ENCODE measurements at regions not wholly inside any gene's neighbourhood (a gene's known extent, or its start where the extent isn't known, plus 50 kb on each side); places are given as distances from the start of the nearest gene placed in this dataset.
A peak's percentile ranks its signal among the peaks of the same experiment; 100 is the strongest.

DNA sequence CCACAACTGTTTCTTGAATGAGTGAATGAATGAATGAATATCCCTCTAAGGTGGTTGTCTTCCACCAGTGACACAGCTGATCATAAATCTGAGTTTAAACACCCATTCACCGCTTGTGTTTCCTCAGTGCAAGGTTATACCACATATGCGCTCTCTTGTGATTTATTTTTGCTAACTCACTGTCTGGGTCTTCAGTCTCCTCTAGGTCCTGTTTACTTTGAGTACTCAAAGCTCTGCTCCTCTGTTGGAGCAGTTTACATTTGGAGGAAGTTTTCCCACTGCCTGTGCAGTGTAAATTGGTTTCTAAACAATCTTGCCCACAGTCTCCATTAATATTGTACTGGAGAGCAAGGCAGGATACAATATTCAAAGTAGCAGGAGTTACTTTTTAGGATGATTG lies 212.6 kb upstream of the JADE1 start:
- H3K9me3 ChIP-seq (replicated peaks; ENCODE audit: low read length): no peaks in the 10 kb centered on the region
- no peaks in the 10 kb centered on the region for H3K36me3 ChIP-seq (ENCODE audit: insufficient read depth, low read length)
- no peak overlapping the region for H3K9ac ChIP-seq (ENCODE audit: low read depth, low read length)
- H3K27me3 ChIP-seq (ENCODE audit: control insufficient read depth, insufficient read depth, low read length): no peaks in the 10 kb centered on the region
- no peak overlapping the region for H3K4me3 ChIP-seq (ENCODE audit: low read length)
- H3K4me1 ChIP-seq (ENCODE audit: control insufficient read depth, insufficient read depth, low read length): peaks cover 24% of the 10 kb centered on the region
- H3K4me2 ChIP-seq (ENCODE audit: low read length): no peak overlapping the region

DNA sequence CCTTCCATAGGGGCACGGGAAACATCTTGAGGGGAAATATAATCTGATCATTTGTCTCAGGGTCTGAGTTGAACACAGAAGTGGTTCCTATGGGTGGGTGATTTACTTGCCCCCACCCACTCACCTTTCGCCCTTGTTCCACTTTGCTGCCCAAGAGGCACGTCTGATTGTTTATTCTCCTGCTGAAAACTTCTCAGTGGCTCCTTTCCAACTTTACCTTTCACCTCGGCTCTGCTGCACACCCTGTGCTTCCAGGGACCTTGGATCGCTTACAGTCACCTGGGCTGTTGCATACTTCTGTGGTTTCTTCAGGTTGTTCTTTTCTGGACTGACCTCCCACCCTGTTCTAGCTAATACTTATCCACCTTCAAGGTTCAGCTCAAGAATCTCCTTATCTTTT lies 213.4 kb upstream of the JADE1 start:
- H3K4me1 ChIP-seq (ENCODE audit: control insufficient read depth, insufficient read depth, low read length): peaks cover 16% of the 10 kb centered on the region
- no peak overlapping the region for H3K4me3 ChIP-seq (ENCODE audit: low read length)
- no peaks in the 10 kb centered on the region for H3K36me3 ChIP-seq (ENCODE audit: insufficient read depth, low read length)
- H3K27me3 ChIP-seq (ENCODE audit: control insufficient read depth, insufficient read depth, low read length): no peaks in the 10 kb centered on the region
- no peaks in the 10 kb centered on the region for H3K9me3 ChIP-seq (replicated peaks; ENCODE audit: low read length)
- no peak overlapping the region for H3K4me2 ChIP-seq (ENCODE audit: low read length)
- no peak overlapping the region for H3K9ac ChIP-seq (ENCODE audit: low read depth, low read length)

DNA sequence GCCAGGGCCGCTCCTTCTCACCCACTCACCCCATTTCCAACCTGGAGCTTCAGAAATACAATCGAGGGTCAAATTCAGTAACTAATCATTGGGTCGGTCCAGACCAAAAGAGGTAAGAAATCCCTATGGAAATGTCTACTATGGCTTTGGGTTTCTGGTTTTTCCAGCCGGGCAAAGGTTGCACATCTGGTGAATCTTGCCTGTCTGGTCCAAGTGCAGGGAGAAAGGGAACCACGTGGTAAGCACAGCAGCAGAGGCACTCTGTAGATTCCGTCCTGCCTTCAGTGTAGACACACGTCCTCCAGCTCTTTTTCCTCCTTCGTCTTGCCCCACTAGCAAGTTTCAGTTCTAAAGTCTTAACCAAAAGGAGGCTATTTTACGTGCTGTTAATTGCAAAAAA lies 218.0 kb upstream of the JADE1 start:
- no peaks in the 10 kb centered on the region for H3K9me3 ChIP-seq (replicated peaks; ENCODE audit: low read length)
- H3K27me3 ChIP-seq (ENCODE audit: control insufficient read depth, insufficient read depth, low read length): no peaks in the 10 kb centered on the region
- no peak overlapping the region for H3K9ac ChIP-seq (ENCODE audit: low read depth, low read length)
- H3K36me3 ChIP-seq (ENCODE audit: insufficient read depth, low read length): no peaks in the 10 kb centered on the region
- no peaks in the 10 kb centered on the region for H3K4me1 ChIP-seq (ENCODE audit: control insufficient read depth, insufficient read depth, low read length)
- no peak overlapping the region for H3K4me3 ChIP-seq (ENCODE audit: low read length)
- no peak overlapping the region for H3K4me2 ChIP-seq (ENCODE audit: low read length)

DNA sequence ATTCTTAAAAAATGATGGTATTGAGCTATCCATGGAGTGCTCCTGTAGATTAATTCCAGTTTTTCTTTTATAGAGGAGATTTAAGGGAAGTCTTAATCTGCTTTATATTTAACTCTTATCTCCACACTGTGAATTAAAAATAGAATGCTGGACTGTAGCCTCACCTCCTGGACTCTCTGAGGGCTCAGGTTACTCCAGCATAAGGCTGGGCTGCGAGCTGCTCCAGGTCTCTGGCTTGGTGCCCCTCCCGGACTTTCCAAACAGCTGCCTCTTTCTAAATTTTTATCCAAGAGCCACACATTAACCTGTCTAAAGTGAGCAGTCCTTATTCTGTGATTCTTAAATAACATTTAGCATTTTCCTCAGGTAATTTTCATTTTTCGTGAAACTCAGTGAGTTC lies 218.7 kb upstream of the JADE1 start:
- no peak overlapping the region for H3K4me2 ChIP-seq (ENCODE audit: low read length)
- H3K27me3 ChIP-seq (ENCODE audit: control insufficient read depth, insufficient read depth, low read length): no peaks in the 10 kb centered on the region
- no peak overlapping the region for H3K9ac ChIP-seq (ENCODE audit: low read depth, low read length)
- H3K36me3 ChIP-seq (ENCODE audit: insufficient read depth, low read length): no peaks in the 10 kb centered on the region
- no peaks in the 10 kb centered on the region for H3K4me1 ChIP-seq (ENCODE audit: control insufficient read depth, insufficient read depth, low read length)
- no peaks in the 10 kb centered on the region for H3K9me3 ChIP-seq (replicated peaks; ENCODE audit: low read length)
- no peak overlapping the region for H3K4me3 ChIP-seq (ENCODE audit: low read length)

DNA sequence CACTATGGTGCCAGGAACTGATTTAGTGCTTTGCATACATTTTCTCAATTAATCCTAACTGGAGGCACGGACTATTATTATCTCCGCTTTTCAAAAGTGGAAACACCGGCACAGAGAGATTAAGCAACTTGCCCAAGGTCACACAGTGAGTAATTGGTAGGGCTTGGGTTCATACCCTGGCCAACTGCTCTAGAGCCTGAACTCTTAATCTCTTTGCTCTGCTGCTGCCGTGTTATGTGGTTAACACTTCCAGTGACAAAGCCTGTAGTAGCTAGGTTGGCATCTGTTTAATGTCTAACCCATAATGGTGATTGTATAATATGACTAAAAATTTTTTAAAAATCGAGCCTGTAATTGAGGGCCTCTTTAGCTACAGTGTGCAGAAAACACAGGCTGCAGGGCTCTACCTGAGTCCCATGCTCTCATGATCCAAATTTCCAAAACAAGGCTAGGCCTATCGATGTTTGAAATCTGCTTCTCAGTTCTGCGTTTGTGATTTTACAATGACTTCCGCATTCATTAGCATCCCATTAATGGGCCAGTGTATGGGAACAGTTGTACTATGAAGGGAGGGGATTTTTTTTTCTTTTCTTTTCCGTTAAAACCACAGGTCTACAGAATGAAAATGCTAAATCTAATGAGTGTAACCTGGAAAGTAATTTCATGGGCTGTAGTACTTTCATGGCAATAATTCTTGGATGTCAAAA lies 219.3 kb upstream of the JADE1 start:
- H3K36me3 ChIP-seq (ENCODE audit: insufficient read depth, low read length): no peaks in the 10 kb centered on the region
- H3K4me2 ChIP-seq (ENCODE audit: low read length): no peak overlapping the region
- no peaks in the 10 kb centered on the region for H3K9me3 ChIP-seq (replicated peaks; ENCODE audit: low read length)
- H3K27me3 ChIP-seq (ENCODE audit: control insufficient read depth, insufficient read depth, low read length): no peaks in the 10 kb centered on the region
- H3K4me3 ChIP-seq (ENCODE audit: low read length): no peak overlapping the region
- H3K4me1 ChIP-seq (ENCODE audit: control insufficient read depth, insufficient read depth, low read length): no peaks in the 10 kb centered on the region
- no peak overlapping the region for H3K9ac ChIP-seq (ENCODE audit: low read depth, low read length)

DNA sequence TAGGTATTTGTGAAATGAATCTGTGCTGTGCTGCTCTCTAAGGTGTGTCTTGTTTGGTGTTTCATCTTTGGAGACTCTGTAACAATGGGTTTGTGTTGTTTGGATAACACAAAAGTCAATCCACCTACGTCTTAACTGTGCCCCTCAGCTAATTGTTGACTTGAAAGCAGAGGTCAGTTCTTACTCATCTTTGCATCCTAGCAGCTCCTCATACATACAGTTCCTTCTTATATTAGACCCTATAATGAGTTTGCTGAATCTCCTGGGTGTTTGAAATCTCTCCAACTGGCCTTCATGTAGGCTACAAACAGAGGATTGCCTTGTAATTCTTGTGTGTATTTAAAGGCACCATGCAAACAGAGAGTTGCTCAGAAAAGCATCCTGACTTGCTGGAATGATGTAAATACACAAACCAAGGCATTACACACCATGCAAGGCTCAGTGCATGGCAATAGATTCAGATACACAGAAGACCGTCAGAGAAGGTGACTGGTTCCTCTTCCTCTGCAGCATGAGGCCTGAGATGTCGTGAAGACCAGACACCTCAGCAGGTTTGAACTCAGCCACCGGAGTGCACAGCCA lies 220.0 kb upstream of the JADE1 start:
- Histone ChIP-seq H3K27me3 (ENCODE audit: control insufficient read depth, insufficient read depth, low read length) (no peaks in the 10 kb centered on the region), H3K9ac (ENCODE audit: low read depth, low read length) (no peak overlapping the region), H3K4me2 (ENCODE audit: low read length) (no peak overlapping the region), H3K9me3 (replicated peaks; ENCODE audit: low read length) (no peaks in the 10 kb centered on the region), H3K4me1 (ENCODE audit: control insufficient read depth, insufficient read depth, low read length) (no peaks in the 10 kb centered on the region), H3K4me3 (ENCODE audit: low read length) (no peak overlapping the region), H3K36me3 (ENCODE audit: insufficient read depth, low read length) (no peaks in the 10 kb centered on the region)

DNA sequence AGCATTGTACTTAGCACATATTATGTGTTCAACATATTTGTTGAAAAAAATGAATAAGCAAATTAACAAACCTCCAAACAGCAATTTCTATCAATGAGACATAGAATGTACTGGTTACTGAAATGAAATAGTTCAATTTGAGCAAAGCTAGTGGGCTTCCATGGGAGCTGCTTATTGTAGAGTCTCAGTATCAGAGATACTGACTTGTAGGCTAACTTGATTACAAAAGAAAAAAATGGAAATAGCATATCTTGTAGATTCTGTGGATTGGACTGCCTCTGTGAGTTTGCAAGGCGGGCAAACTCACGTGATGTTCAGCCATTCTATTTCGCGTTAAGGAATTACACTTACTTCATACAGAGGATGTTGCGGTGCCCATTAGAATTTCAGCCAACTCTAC lies 222.1 kb upstream of the JADE1 start:
- Histone ChIP-seq H3K9ac (ENCODE audit: low read depth, low read length) (no peak overlapping the region), H3K36me3 (ENCODE audit: insufficient read depth, low read length) (no peaks in the 10 kb centered on the region), H3K4me3 (ENCODE audit: low read length) (no peak overlapping the region), H3K4me1 (ENCODE audit: control insufficient read depth, insufficient read depth, low read length) (peaks cover 8% of the 10 kb centered on the region), H3K9me3 (replicated peaks; ENCODE audit: low read length) (no peaks in the 10 kb centered on the region), H3K27me3 (ENCODE audit: control insufficient read depth, insufficient read depth, low read length) (no peaks in the 10 kb centered on the region), H3K4me2 (ENCODE audit: low read length) (no peak overlapping the region)

DNA sequence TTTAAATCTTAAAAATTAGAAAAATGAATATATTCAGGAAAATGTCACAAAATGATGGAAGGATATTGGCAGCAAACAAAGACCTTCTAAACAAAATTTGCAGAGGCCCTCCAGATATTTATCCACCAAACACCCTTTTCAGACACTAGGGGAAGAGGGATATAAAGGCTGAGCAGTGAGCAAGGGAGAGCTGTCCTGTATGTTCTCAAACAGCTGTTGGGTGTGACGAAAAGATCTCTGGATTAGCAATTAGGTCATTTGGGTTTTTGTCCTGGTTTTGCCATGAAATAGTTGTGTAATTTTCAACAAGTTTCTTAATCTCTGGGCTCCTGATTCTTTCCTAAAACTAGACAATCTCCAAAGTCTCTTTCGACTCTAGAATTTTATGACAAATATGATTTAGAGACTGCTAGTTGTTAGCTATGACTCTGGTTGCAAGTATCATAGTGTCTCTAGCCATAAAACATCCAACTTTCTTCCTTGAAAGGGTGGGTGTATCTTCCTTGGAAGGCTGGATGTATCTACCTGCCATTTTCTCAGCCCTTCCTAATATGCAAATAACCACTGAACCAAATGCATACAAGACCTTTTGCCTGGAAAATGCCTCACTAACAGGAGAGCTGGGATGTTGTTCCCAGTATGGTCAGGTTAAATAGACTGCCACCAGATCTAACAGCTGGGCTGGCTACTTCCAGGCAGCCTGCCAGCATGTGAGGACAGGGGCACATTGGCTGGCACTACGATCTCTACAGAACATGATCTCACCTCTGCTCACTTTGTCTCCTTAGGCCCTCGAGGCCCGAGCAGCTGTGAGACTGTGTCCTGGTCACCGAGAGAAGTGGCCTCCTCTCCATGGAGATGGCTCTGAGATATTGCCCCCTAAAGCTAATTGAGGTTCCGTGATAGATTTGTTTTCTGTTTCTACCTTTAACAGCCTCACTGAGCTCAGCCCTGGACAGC lies 225.5 kb upstream of the JADE1 start:
- H3K36me3 ChIP-seq (ENCODE audit: insufficient read depth, low read length): no peaks in the 10 kb centered on the region
- H3K9me3 ChIP-seq (replicated peaks; ENCODE audit: low read length): no peaks in the 10 kb centered on the region
- H3K4me2 ChIP-seq (ENCODE audit: low read length): no peak overlapping the region
- H3K4me3 ChIP-seq (ENCODE audit: low read length): no peak overlapping the region
- H3K9ac ChIP-seq (ENCODE audit: low read depth, low read length): no peak overlapping the region
- peaks cover 8% of the 10 kb centered on the region for H3K4me1 ChIP-seq (ENCODE audit: control insufficient read depth, insufficient read depth, low read length)
- H3K27me3 ChIP-seq (ENCODE audit: control insufficient read depth, insufficient read depth, low read length): no peaks in the 10 kb centered on the region

DNA sequence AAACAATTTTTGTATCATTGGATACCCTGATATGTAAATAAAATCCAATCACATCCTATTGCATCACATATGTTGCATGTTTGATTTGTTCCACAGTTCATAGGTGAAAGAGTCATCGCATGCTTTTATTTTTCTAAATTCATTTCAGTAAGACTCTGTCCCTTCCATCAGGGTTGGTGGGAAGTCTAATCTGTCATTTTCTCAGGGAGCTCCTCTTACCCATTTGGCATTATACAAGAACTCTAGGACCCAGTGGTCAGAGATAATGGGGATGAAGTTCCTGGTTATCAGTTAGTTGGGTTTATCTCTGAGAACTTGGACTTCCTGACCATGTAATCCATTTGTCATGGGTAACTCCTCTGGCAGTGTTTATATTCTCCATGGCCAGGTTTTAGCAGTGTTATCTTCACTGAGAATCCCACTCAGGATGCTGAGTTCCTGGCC lies 227.1 kb upstream of the JADE1 start:
- Histone ChIP-seq H3K36me3 (ENCODE audit: insufficient read depth, low read length) (no peaks in the 10 kb centered on the region), H3K4me3 (ENCODE audit: low read length) (no peak overlapping the region), H3K4me1 (ENCODE audit: control insufficient read depth, insufficient read depth, low read length) (peaks cover 8% of the 10 kb centered on the region), H3K9me3 (replicated peaks; ENCODE audit: low read length) (no peaks in the 10 kb centered on the region), H3K9ac (ENCODE audit: low read depth, low read length) (no peak overlapping the region), H3K27me3 (ENCODE audit: control insufficient read depth, insufficient read depth, low read length) (no peaks in the 10 kb centered on the region), H3K4me2 (ENCODE audit: low read length) (no peak overlapping the region)

DNA sequence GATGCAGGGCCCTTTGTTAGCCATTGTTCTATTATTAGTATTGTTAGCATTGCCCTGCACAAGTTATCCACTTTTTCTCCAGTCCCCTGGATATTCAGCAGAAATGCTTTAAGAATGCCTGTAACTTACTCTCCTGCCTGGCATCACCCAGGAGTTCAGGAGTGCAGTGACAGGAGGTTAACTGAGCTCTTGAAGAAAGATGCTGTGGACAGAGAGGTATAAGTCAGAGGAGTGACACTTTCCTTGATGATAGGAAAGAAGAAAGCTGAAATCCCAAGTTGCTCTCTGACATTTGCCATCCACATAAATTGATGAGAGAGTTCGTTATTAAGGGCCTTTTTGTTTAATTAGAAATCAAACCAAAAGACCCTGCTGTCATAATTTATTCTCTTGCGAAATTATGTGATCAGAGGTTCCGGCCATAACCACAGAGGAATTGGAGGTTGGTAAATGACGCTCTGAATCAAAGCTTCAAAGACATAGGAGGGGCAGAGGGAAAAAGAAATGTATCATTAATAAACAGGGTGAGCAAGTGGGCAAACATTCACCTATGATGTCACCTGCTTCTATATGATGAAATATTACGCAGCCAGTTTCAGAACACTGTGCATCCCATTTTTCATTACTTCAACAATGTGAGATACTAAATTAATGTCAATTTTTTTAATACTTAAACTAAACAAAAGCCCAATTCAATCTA lies 230.2 kb upstream of the JADE1 start:
- Histone ChIP-seq H3K4me2 (ENCODE audit: low read length) (no peak overlapping the region), H3K27me3 (ENCODE audit: control insufficient read depth, insufficient read depth, low read length) (no peaks in the 10 kb centered on the region), H3K9me3 (replicated peaks; ENCODE audit: low read length) (no peaks in the 10 kb centered on the region), H3K4me1 (ENCODE audit: control insufficient read depth, insufficient read depth, low read length) (peaks cover 12% of the 10 kb centered on the region), H3K4me3 (ENCODE audit: low read length) (no peak overlapping the region), H3K9ac (ENCODE audit: low read depth, low read length) (no peak overlapping the region), H3K36me3 (ENCODE audit: insufficient read depth, low read length) (no peaks in the 10 kb centered on the region)

DNA sequence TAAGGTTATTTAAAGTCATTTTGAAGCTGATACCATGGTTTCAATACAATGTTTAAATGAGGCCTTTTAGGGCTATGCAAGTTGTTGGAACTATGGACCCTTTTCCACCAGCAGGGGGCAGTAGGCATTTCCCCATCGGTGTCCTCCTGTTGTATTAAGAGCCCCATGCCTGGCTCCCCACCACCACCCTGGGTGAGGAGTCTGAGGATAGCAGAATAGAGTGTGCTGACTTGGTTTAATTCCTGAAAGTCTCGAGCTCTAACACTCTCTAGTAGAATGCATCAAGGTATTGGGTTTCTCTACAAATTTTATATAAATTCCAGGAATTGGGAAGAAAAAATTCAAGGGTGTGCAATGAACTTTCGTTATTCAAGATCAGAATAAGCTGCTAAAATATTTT lies 234.8 kb upstream of the JADE1 start:
- H3K27me3 ChIP-seq (ENCODE audit: control insufficient read depth, insufficient read depth, low read length): no peaks in the 10 kb centered on the region
- H3K4me1 ChIP-seq (ENCODE audit: control insufficient read depth, insufficient read depth, low read length): peaks cover 48% of the 10 kb centered on the region
- no peak overlapping the region for H3K4me2 ChIP-seq (ENCODE audit: low read length)
- H3K36me3 ChIP-seq (ENCODE audit: insufficient read depth, low read length): no peaks in the 10 kb centered on the region
- H3K9me3 ChIP-seq (replicated peaks; ENCODE audit: low read length): no peaks in the 10 kb centered on the region
- H3K4me3 ChIP-seq (ENCODE audit: low read length): no peak overlapping the region
- peak overlapping the region; percentile 61 for H3K9ac ChIP-seq (ENCODE audit: low read depth, low read length)
